ENCODE measurements at regions not wholly inside any gene's neighbourhood (a gene's known extent, or its start where the extent isn't known, plus 50 kb on each side); places are given as distances from the start of the nearest gene placed in this dataset.

GRCh38 chrX:22360129-22360528 is 87.4 kb downstream of the CBLL2 start:
- H3K36me3 ChIP-seq (ENCODE audit: control insufficient read depth, insufficient read depth, low read length), result no peaks in the 10 kb centered on the region
- no peaks in the 10 kb centered on the region for H3K9me3 ChIP-seq (ENCODE audit: control insufficient read depth, low read length)
- Mint-ChIP-seq H3K4me1 (no peaks in the 10 kb centered on the region), H3K9me3 (no peaks in the 10 kb centered on the region), H3K36me3 (ENCODE audit: low read depth) (no peaks in the 10 kb centered on the region), H3K27ac (no peak overlapping the region), H3K4me3 (no peak overlapping the region), H3K27me3 (ENCODE audit: insufficient read depth) (no peaks in the 10 kb centered on the region)
- no peak for TF ChIP-seq CTCF (conservative IDR thresholded peaks at IDR 0.05)
- no peak for DNase-seq
- H3K27ac ChIP-seq (ENCODE audit: low read depth, low read length), result no peak overlapping the region
- H3K4me3 ChIP-seq (ENCODE audit: low read length), result no peak overlapping the region
- 98 to 100% methylated on average over 1 to 3 of the region's 3 CpGs for WGBS, 2 experiments (ENCODE audit: insufficient coverage in 1 of 2, insufficient read length in 1 of 2)
- H3K27me3 ChIP-seq (ENCODE audit: control insufficient read depth, insufficient read depth, low read length, poor library complexity, severe bottlenecking), result no peaks in the 10 kb centered on the region
- no peak overlapping the region for H3K9ac ChIP-seq (ENCODE audit: extremely low read depth, low read length, poor library complexity, severe bottlenecking)
- H3K4me1 ChIP-seq (ENCODE audit: control insufficient read depth, insufficient read depth, low read length), result no peaks in the 10 kb centered on the region

GRCh38 chrX:22365460-22365859 is 92.7 kb downstream of the CBLL2 start:
- WGBS, 2 experiments (ENCODE audit: insufficient coverage in 1 of 2, insufficient read length in 1 of 2), result 96 to 100% methylated on average over 1 to 3 of the region's 3 CpGs
- Mint-ChIP-seq H3K27me3 (ENCODE audit: insufficient read depth) (no peaks in the 10 kb centered on the region), H3K4me1 (no peaks in the 10 kb centered on the region), H3K27ac (no peak overlapping the region), H3K9me3 (no peaks in the 10 kb centered on the region), H3K36me3 (ENCODE audit: low read depth) (no peaks in the 10 kb centered on the region), H3K4me3 (no peak overlapping the region)
- no peak for DNase-seq
- no peak for TF ChIP-seq CTCF (conservative IDR thresholded peaks at IDR 0.05)
- Histone ChIP-seq H3K27me3 (ENCODE audit: control insufficient read depth, insufficient read depth, low read length, poor library complexity, severe bottlenecking) (no peaks in the 10 kb centered on the region), H3K27ac (ENCODE audit: low read depth, low read length) (no peak overlapping the region), H3K9me3 (ENCODE audit: control insufficient read depth, low read length) (no peaks in the 10 kb centered on the region), H3K9ac (ENCODE audit: extremely low read depth, low read length, poor library complexity, severe bottlenecking) (no peak overlapping the region), H3K4me1 (ENCODE audit: control insufficient read depth, insufficient read depth, low read length) (no peaks in the 10 kb centered on the region), H3K4me3 (ENCODE audit: low read length) (no peak overlapping the region), H3K36me3 (ENCODE audit: control insufficient read depth, insufficient read depth, low read length) (no peaks in the 10 kb centered on the region)

- Mint-ChIP-seq H3K36me3 (ENCODE audit: low read depth) (no peaks in the 10 kb centered on the region), H3K27ac (no peak overlapping the region), H3K4me1 (no peaks in the 10 kb centered on the region), H3K27me3 (ENCODE audit: insufficient read depth) (no peaks in the 10 kb centered on the region), H3K9me3 (no peaks in the 10 kb centered on the region), H3K4me3 (no peak overlapping the region)
- no peak for DNase-seq
- Histone ChIP-seq H3K36me3 (ENCODE audit: control insufficient read depth, insufficient read depth, low read length) (no peaks in the 10 kb centered on the region), H3K27me3 (ENCODE audit: control insufficient read depth, insufficient read depth, low read length, poor library complexity, severe bottlenecking) (no peaks in the 10 kb centered on the region), H3K9me3 (ENCODE audit: control insufficient read depth, low read length) (no peaks in the 10 kb centered on the region), H3K27ac (ENCODE audit: low read depth, low read length) (no peak overlapping the region), H3K9ac (ENCODE audit: extremely low read depth, low read length, poor library complexity, severe bottlenecking) (no peak overlapping the region), H3K4me3 (ENCODE audit: low read length) (no peak overlapping the region), H3K4me1 (ENCODE audit: control insufficient read depth, insufficient read depth, low read length) (no peaks in the 10 kb centered on the region)
- no peak for TF ChIP-seq CTCF (conservative IDR thresholded peaks at IDR 0.05)
- WGBS, 2 experiments (ENCODE audit: insufficient coverage in 1 of 2, insufficient read length in 1 of 2), result no CpG with 5 or more reads among the region's 1 CpG
Measured at GRCh38 chrX:22366166-22366702, 93.5 kb downstream of the CBLL2 start.
